HepG2 (cell line): ENCODE measurements at regions not wholly inside any gene's neighbourhood (a gene's known extent, or its start where the extent isn't known, plus 50 kb on each side); places are given as distances from the start of the nearest gene placed in this dataset.

ENCODE experiments used
- CTCF ChIP-seq: sonication (generic); formaldehyde crosslinking; IDR thresholded peaks from 2 replicates; pipeline ENCODE4 v1.5.0; 2020; ENCODE audit warnings: mild to moderate bottlenecking, missing genetic modification reagents, moderate library complexity
- EP300 ChIP-seq, 3 experiments: sonication (generic) in 1 of 3; formaldehyde crosslinking in 1 of 3; IDR thresholded peaks; 2 replicates each; pipeline versions ENCODE4 v1.5.1 to v1.6.1; 2011 to 2020; ENCODE audit warnings: low read depth in 2 of 3, low read length in 2 of 3, borderline replicate concordance in 1 of 3, improper control_type of control experiment in 1 of 3, mild to moderate bottlenecking in 1 of 3, missing genetic modification reagents in 1 of 3, moderate library complexity in 1 of 3
- MXD4 ChIP-seq: IDR thresholded peaks from 2 replicates; pipeline ENCODE4 v1.6.1; 2016; ENCODE audit warnings: mild to moderate bottlenecking, missing biosample characterization, missing genetic modification reagents
- RELA ChIP-seq: sonication (generic); formaldehyde crosslinking; IDR thresholded peaks from 2 replicates; pipeline ENCODE4 v1.4.0; 2020; ENCODE audit warnings: missing genetic modification reagents
- SAFB2 ChIP-seq: sonication (generic); formaldehyde crosslinking; IDR thresholded peaks from 2 replicates; pipeline ENCODE4 v1.5.1; 2020; ENCODE audit warnings: missing genetic modification reagents, low read depth, mild to moderate bottlenecking, borderline replicate concordance
- SOX13 ChIP-seq, 3 experiments: fragments of 450-650 bp in 1 of 3; sonication (generic) in 1 of 3; formaldehyde crosslinking in 1 of 3; IDR thresholded peaks in 2 of 3; conservative IDR thresholded peaks in 1 of 3; 2 replicates each; pipeline versions ENCODE4 v1.5.0 to v1.6.1; 2016 to 2020; ENCODE audit warnings: antibody characterized with exemption in 1 of 3, mild to moderate bottlenecking in 1 of 3, missing compliant biosample characterization in 1 of 3, missing genetic modification reagents in 1 of 3, moderate library complexity in 1 of 3
- TBP ChIP-seq: sonication (generic); formaldehyde crosslinking; IDR thresholded peaks from 2 replicates; pipeline ENCODE4 v1.5.0; 2020; ENCODE audit warnings: missing genetic modification reagents
- TCF12 ChIP-seq, 2 experiments: fragments of 450-650 bp in 1 of 2; sonication (generic) in 1 of 2; formaldehyde crosslinking in 1 of 2; IDR thresholded peaks; 2 replicates each; pipeline versions ENCODE4 v1.6.1 to v1.8.0; 2017 to 2022; ENCODE audit warnings: antibody characterized with exemption in 1 of 2, mild to moderate bottlenecking in 1 of 2, missing genetic modification reagents in 1 of 2, moderate library complexity in 1 of 2
- ZNF503 ChIP-seq: sonication (generic); formaldehyde crosslinking; IDR thresholded peaks from 2 replicates; pipeline ENCODE4 v1.4.0; 2020; ENCODE audit warnings: missing genetic modification reagents
- ZNF513 ChIP-seq: sonication (generic); formaldehyde crosslinking; conservative IDR thresholded peaks from 2 replicates; pipeline ENCODE4 v1.5.0; 2020; ENCODE audit warnings: missing genetic modification reagents
- ZNF576 ChIP-seq: sonication (generic); formaldehyde crosslinking; IDR thresholded peaks from 2 replicates; pipeline ENCODE4 v1.4.0; 2020; ENCODE audit warnings: mild to moderate bottlenecking, missing genetic modification reagents
- ZNF792 ChIP-seq: IDR thresholded peaks from 2 replicates; pipeline ENCODE4 v1.6.1; 2016

GRCh38 chr7:136664537-136664936, 203.9 kb upstream of the CHRM2 start:
- no peak for TF ChIP-seq CTCF (CRISPR knock-in tag)
- TF ChIP-seq TCF12 (IDR thresholded peaks at IDR 0.05): no peak
- TF ChIP-seq TCF12 (CRISPR knock-in tag; IDR thresholded peaks at IDR 0.05): no peak
- TF ChIP-seq SOX13 (IDR thresholded peaks at IDR 0.05): no peak
- TF ChIP-seq SOX13 (CRISPR knock-in tag; conservative IDR thresholded peaks at IDR 0.05 in 1 of 2, IDR thresholded peaks at IDR 0.05 in 1 of 2): no peak
- TF ChIP-seq ZNF503 (CRISPR knock-in tag): no peak
- TF ChIP-seq ZNF576 (CRISPR knock-in tag): no peak
- no peak for TF ChIP-seq EP300 (IDR thresholded peaks at IDR 0.05; ENCODE audit: low read depth in 2 of 2, low read length in 2 of 2)
- no peak for TF ChIP-seq EP300 (CRISPR knock-in tag; IDR thresholded peaks at IDR 0.05; ENCODE audit: borderline replicate concordance)
- no peak for TF ChIP-seq TBP (CRISPR knock-in tag)
- TF ChIP-seq SAFB2 (CRISPR knock-in tag): no peak
- no peak for TF ChIP-seq ZNF792 (CRISPR knock-in tag)
- TF ChIP-seq MXD4 (CRISPR knock-in tag): no peak
- TF ChIP-seq ZNF513 (CRISPR knock-in tag): no peak
- TF ChIP-seq RELA (CRISPR knock-in tag): no peak
